Osteoblast (primary cell): ENCODE measurements at regions not wholly inside any gene's neighbourhood (a gene's known extent, or its start where the extent isn't known, plus 50 kb on each side); places are given as distances from the start of the nearest gene placed in this dataset.

Experiments used
- DNase-seq: peaks from one replicate; pipeline ENCODE4 v3.0.0; 2011; ENCODE audit warnings: low spot score, mixed read lengths; ENCODE audit not compliant: insufficient read length; ENCODE audit errors: missing footprints
- H2AFZ ChIP-seq: 2 replicates; pipeline ENCODE4 v1.6.0; 2011; ENCODE audit warnings: mild to moderate bottlenecking, low read length
- H3K27ac ChIP-seq: 2 replicates; pipeline ENCODE4 v1.5.1; 2011; ENCODE audit warnings: mild to moderate bottlenecking, low read depth, low read length, moderate library complexity
- H3K27me3 ChIP-seq: 2 replicates; pipeline ENCODE4 v1.6.0; 2012; ENCODE audit warnings: mild to moderate bottlenecking, control low read depth, inconsistent platforms, low read length, moderate library complexity; ENCODE audit not compliant: insufficient read depth
- H3K36me3 ChIP-seq: 2 replicates; pipeline ENCODE4 v1.5.1; 2011; ENCODE audit warnings: mild to moderate bottlenecking, low read length, control low read depth, moderate library complexity; ENCODE audit not compliant: insufficient read depth
- H3K4me1 ChIP-seq: 2 replicates; pipeline ENCODE4 v1.5.1; 2011; ENCODE audit warnings: mild to moderate bottlenecking, low read length, control low read depth, moderate library complexity; ENCODE audit not compliant: insufficient read depth
- H3K4me2 ChIP-seq: 2 replicates; pipeline ENCODE4 v1.6.0; 2011; ENCODE audit warnings: mild to moderate bottlenecking, low read length; ENCODE audit not compliant: insufficient read depth
- H3K4me3 ChIP-seq: fragments of 200-600 bp; sonication (generic); 3 replicates; pipeline ENCODE4 v1.5.1; 2012; ENCODE audit warnings: mild to moderate bottlenecking, low read length, inconsistent platforms; ENCODE audit not compliant: insufficient read depth
- H3K79me2 ChIP-seq: 2 replicates; pipeline ENCODE4 v1.6.0; 2012; ENCODE audit warnings: mild to moderate bottlenecking, low read length, control low read depth, inconsistent platforms; ENCODE audit not compliant: insufficient read depth
- H3K9me3 ChIP-seq: 2 replicates; pipeline ENCODE4 v1.5.1; 2011; ENCODE audit warnings: low read depth, low read length, control low read depth
- H4K20me1 ChIP-seq: 2 replicates; pipeline ENCODE4 v1.6.0; 2012; ENCODE audit warnings: mild to moderate bottlenecking, low read length, control low read depth; ENCODE audit not compliant: insufficient read depth
- TF ChIP-seq, protein P1 (sequence below): IDR thresholded peaks from 2 replicates; pipeline ENCODE4 v1.5.1; 2011; ENCODE audit warnings: mild to moderate bottlenecking, low read depth, low read length, moderate library complexity; ENCODE audit errors: extremely low read depth

DNA sequence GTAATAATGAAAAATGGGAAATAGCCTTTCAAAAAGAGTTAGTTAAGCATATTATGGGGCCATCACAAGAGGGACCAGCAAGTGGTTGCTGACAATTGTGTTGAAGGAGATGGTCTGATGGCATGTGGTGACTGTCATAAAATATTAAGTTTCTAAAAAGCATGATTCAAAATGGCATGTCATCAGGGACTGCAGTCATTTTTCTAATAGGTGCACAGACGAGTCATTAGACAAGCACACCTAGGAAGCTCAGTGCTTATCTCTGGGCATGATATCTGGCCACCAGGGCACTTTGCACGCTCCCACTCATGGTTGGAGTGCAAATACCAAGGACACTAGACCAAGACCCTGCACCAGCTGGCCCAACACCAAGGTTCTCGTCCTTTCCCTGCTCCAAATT lies 226.5 kb downstream of the ANKRD60 start:
- no peaks in the 10 kb centered on the region for H3K36me3 ChIP-seq
- H3K4me1 ChIP-seq: peaks cover 2% of the 10 kb centered on the region
- H3K9me3 ChIP-seq: no peaks in the 10 kb centered on the region
- H3K27me3 ChIP-seq: no peaks in the 10 kb centered on the region
- no peak overlapping the region for H3K27ac ChIP-seq
- TF ChIP-seq, protein P1, sequence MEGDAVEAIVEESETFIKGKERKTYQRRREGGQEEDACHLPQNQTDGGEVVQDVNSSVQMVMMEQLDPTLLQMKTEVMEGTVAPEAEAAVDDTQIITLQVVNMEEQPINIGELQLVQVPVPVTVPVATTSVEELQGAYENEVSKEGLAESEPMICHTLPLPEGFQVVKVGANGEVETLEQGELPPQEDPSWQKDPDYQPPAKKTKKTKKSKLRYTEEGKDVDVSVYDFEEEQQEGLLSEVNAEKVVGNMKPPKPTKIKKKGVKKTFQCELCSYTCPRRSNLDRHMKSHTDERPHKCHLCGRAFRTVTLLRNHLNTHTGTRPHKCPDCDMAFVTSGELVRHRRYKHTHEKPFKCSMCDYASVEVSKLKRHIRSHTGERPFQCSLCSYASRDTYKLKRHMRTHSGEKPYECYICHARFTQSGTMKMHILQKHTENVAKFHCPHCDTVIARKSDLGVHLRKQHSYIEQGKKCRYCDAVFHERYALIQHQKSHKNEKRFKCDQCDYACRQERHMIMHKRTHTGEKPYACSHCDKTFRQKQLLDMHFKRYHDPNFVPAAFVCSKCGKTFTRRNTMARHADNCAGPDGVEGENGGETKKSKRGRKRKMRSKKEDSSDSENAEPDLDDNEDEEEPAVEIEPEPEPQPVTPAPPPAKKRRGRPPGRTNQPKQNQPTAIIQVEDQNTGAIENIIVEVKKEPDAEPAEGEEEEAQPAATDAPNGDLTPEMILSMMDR: no peak
- no peaks in the 10 kb centered on the region for H4K20me1 ChIP-seq
- no peak for DNase-seq
- no peak overlapping the region for H3K4me3 ChIP-seq
- no peaks in the 10 kb centered on the region for H3K79me2 ChIP-seq
- no peak overlapping the region for H2AFZ ChIP-seq
- H3K4me2 ChIP-seq: no peak overlapping the region

DNA sequence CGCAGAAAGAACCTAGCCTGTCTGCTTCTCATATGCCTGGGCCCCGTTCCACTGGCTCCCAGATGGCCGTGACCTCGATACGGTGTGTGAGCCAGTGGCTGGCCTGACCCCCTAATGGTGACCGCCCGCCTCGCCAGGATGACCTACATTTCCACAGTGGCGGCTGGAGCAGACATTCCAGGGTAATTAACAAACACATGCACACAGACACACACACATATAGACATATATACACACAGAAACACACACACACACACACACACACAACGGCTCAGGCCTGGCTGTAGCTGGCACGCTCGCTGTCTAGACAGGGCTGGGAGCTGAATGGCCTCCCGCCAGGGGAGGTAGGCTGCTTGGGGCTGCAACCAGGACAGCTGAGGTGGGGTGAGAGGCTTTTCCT lies 227.1 kb downstream of the ANKRD60 start:
- TF ChIP-seq, protein P1: no peak
- Histone ChIP-seq H3K79me2 (no peaks in the 10 kb centered on the region), H3K27ac (no peak overlapping the region), H4K20me1 (no peaks in the 10 kb centered on the region), H3K4me2 (no peak overlapping the region), H3K4me3 (no peak overlapping the region), H3K36me3 (no peaks in the 10 kb centered on the region), H3K27me3 (no peaks in the 10 kb centered on the region), H3K4me1 (peaks cover 7% of the 10 kb centered on the region), H3K9me3 (no peaks in the 10 kb centered on the region), H2AFZ (no peak overlapping the region)
- no peak for DNase-seq

DNA sequence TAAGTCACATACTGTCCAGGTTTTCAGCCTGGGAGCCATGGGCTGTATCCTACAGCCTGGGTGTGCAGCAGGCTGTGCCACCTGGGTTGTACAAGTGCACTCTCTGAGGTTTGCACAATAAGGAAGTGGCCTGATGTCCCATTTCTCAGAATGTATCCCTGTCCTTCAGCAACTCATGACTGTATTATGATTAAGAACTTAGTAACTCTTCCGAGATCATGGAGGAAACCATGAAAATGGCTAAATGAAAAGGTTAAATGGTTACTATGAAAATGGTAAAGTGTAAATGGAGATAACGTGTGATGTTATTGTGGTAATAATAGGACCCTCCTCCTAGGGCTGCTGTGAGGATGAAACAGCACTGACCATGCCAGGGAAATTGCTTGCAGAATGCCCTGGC lies 227.6 kb downstream of the ANKRD60 start:
- Histone ChIP-seq H3K27ac (no peak overlapping the region), H3K4me1 (peaks cover 12% of the 10 kb centered on the region), H3K27me3 (no peaks in the 10 kb centered on the region), H3K9me3 (no peaks in the 10 kb centered on the region), H3K79me2 (no peaks in the 10 kb centered on the region), H3K36me3 (no peaks in the 10 kb centered on the region), H2AFZ (no peak overlapping the region), H3K4me3 (no peak overlapping the region), H4K20me1 (no peaks in the 10 kb centered on the region), H3K4me2 (no peak overlapping the region)
- TF ChIP-seq, protein P1: no peak
- DNase-seq: no peak

DNA sequence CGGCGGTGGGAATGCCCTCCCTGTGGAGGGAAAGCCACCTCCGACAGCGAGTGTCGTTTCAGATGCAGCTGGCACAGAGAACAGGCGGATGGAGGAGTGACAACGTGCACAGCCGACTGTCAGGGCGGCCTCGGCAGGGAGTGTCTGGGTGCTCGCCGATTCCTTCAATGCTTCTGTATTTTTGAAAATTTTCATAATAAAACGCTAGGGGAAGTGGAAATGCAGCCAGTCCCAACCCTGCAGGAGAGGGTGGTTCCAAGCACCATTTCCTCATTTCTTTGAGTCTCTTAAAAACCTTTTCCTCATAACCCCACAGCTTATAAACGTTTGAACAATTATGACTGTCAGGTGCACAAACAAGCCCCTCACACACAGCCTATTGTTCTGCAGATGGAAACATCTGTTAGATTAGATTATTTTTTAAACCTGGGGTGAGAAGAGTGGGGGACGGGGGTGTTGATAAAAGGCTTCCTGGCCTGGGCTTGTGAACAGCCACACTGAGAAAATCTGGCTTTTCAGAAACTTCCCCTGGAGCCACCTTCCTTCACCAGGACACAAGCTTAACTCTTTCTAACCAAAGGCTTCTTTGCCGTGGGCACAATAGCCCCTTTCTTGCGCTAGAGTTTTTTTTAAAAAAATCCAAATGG lies 228.9 kb downstream of the ANKRD60 start:
- no peak for DNase-seq
- no peaks in the 10 kb centered on the region for H3K79me2 ChIP-seq
- H3K4me3 ChIP-seq: no peak overlapping the region
- TF ChIP-seq, protein P1: no peak
- peaks cover 12% of the 10 kb centered on the region for H3K4me1 ChIP-seq
- no peaks in the 10 kb centered on the region for H3K36me3 ChIP-seq
- no peaks in the 10 kb centered on the region for H3K27me3 ChIP-seq
- peak overlapping the region; percentile 43 for H3K4me2 ChIP-seq
- peak overlapping the region; percentile 54 for H2AFZ ChIP-seq
- no peak overlapping the region for H3K27ac ChIP-seq
- H3K9me3 ChIP-seq: no peaks in the 10 kb centered on the region
- no peaks in the 10 kb centered on the region for H4K20me1 ChIP-seq
